ENCODE measurements at regions not wholly inside any gene's neighbourhood (a gene's known extent, or its start where the extent isn't known, plus 50 kb on each side); places are given as distances from the start of the nearest gene placed in this dataset.
"Not testable (repeated sequence)": the region's sequence is repeated elsewhere in the genome, so short reads cannot be mapped to it uniquely, and the experiment has no call there.

GRCh38 chr10:120793088-120793487 lies 58.1 kb upstream of the WDR11 start:
- CTCF ChIA-PET (ENCODE audit: unreplicated experiment): interaction anchor here (0.6 kb wide), 1 partner anchor 150 kb away, joined by 3 read pairs; no protein-coding TSS in a partner anchor
- Histone ChIP-seq H3K4me1 (ENCODE audit: insufficient read depth, low read length, poor library complexity, severe bottlenecking) (no peaks in the 10 kb centered on the region), H2AFZ (ENCODE audit: low read length) (no peak overlapping the region), H3K36me3 (ENCODE audit: insufficient read depth, low read length) (no peaks in the 10 kb centered on the region), H4K20me1 (ENCODE audit: insufficient read depth, low read length) (no peaks in the 10 kb centered on the region), H3K79me2 (ENCODE audit: insufficient read depth, low read depth, low read length) (no peaks in the 10 kb centered on the region), H3K4me2 (ENCODE audit: low read length) (no peak overlapping the region), H3K4me3 (ENCODE audit: low read depth, low read length, poor library complexity, severe bottlenecking) (no peak overlapping the region), H3K27ac (ENCODE audit: low read depth, low read length, poor library complexity, severe bottlenecking) (no peak overlapping the region), H3K9me2 (ENCODE audit: insufficient read depth, low read length) (no peaks in the 10 kb centered on the region), H3K9me3 (ENCODE audit: low read length) (no peaks in the 10 kb centered on the region)
- no peak for TF ChIP-seq CTCF (conservative IDR thresholded peaks at IDR 0.05; ENCODE audit: low read length)
- TF ChIP-seq EZH2phosphoT487 (IDR thresholded peaks at IDR 0.05; ENCODE audit: borderline replicate concordance, low read depth, low read length): no peak
- POLR2A ChIA-PET: interaction anchor here (0.8 kb wide), 1 partner anchor 965 kb away, joined by 4 read pairs; no protein-coding TSS in a partner anchor
- intact Hi-C loops (cut with micrococcal nuclease; ENCODE audit: unreplicated experiment): no loop called here
- no peak for DNase-seq (ENCODE audit: low spot score)
- no TSS peak for BruUV-seq (replicated peaks)

GRCh38 chr10:120794390-120794789 lies 56.8 kb upstream of the WDR11 start:
- Histone ChIP-seq H3K9me2 (ENCODE audit: insufficient read depth, low read length) (no peaks in the 10 kb centered on the region), H3K9me3 (ENCODE audit: low read length) (no peaks in the 10 kb centered on the region), H3K36me3 (ENCODE audit: insufficient read depth, low read length) (no peaks in the 10 kb centered on the region), H3K4me3 (ENCODE audit: low read depth, low read length, poor library complexity, severe bottlenecking) (no peak overlapping the region), H3K27ac (ENCODE audit: low read depth, low read length, poor library complexity, severe bottlenecking) (no peak overlapping the region), H4K20me1 (ENCODE audit: insufficient read depth, low read length) (no peaks in the 10 kb centered on the region), H2AFZ (ENCODE audit: low read length) (no peak overlapping the region), H3K4me2 (ENCODE audit: low read length) (no peak overlapping the region), H3K79me2 (ENCODE audit: insufficient read depth, low read depth, low read length) (no peaks in the 10 kb centered on the region), H3K4me1 (ENCODE audit: insufficient read depth, low read length, poor library complexity, severe bottlenecking) (no peaks in the 10 kb centered on the region)
- ChIA-PET CTCF (ENCODE audit: unreplicated experiment) (no interaction called here), POLR2A (no interaction called here)
- no TSS peak for BruUV-seq (replicated peaks)
- DNase-seq (ENCODE audit: low spot score): no peak
- TF ChIP-seq CTCF (conservative IDR thresholded peaks at IDR 0.05; ENCODE audit: low read length): no peak
- no peak for TF ChIP-seq EZH2phosphoT487 (IDR thresholded peaks at IDR 0.05; ENCODE audit: borderline replicate concordance, low read depth, low read length)
- intact Hi-C loops (cut with micrococcal nuclease; ENCODE audit: unreplicated experiment): no loop called here

- H3K27ac ChIP-seq (ENCODE audit: low read depth, low read length, poor library complexity, severe bottlenecking); H3K4me2 ChIP-seq (ENCODE audit: low read length); H3K9me2 ChIP-seq (ENCODE audit: insufficient read depth, low read length); H3K79me2 ChIP-seq (ENCODE audit: insufficient read depth, low read depth, low read length); intact Hi-C loops (cut with micrococcal nuclease; ENCODE audit: unreplicated experiment); BruUV-seq (replicated peaks); POLR2A ChIA-PET; H2AFZ ChIP-seq (ENCODE audit: low read length); CTCF ChIA-PET (ENCODE audit: unreplicated experiment); H4K20me1 ChIP-seq (ENCODE audit: insufficient read depth, low read length); DNase-seq (ENCODE audit: low spot score); H3K36me3 ChIP-seq (ENCODE audit: insufficient read depth, low read length); H3K9me3 ChIP-seq (ENCODE audit: low read length); H3K4me1 ChIP-seq (ENCODE audit: insufficient read depth, low read length, poor library complexity, severe bottlenecking); H3K4me3 ChIP-seq (ENCODE audit: low read depth, low read length, poor library complexity, severe bottlenecking): not testable (repeated sequence)
Observed at GRCh38 chr10:120798276-120798675, 52.9 kb upstream of the WDR11 start.

Data from OCI-LY7 (cell line).